Breast epithelium (tissue), 4 donors: ENCODE measurements at regions not wholly inside any gene's neighbourhood (a gene's known extent, or its start where the extent isn't known, plus 50 kb on each side); places are given as distances from the start of the nearest gene placed in this dataset.
"Not testable (repeated sequence)": the region's sequence is repeated elsewhere in the genome, so short reads cannot be mapped to it uniquely, and the experiment has no call there.

Experiments used
- DNase-seq, 2 donors: peaks; one replicate each; pipeline ENCODE4 v3.0.0-alpha.2; 2019; ENCODE audit warnings: low spot score in 2 of 2
- H3K27ac ChIP-seq, 2 donors: fragments of 200-600 bp; sonication (generic) in 1 of 2; one replicate each; pipeline ENCODE4 v1.5.1; 2016 to 2019; ENCODE audit warnings: mild to moderate bottlenecking in 1 of 2
- H3K27me3 ChIP-seq, 2 donors: fragments of 200-600 bp; sonication (generic) in 1 of 2; one replicate each; pipeline versions ENCODE4 v1.5.1 to v1.6.0; 2017 to 2019; ENCODE audit warnings: control low read depth in 1 of 2, mild to moderate bottlenecking in 1 of 2
- H3K36me3 ChIP-seq: fragments of 200-600 bp; one replicate; pipeline ENCODE4 v1.5.1; 2019
- H3K4me1 ChIP-seq, 2 donors: fragments of 200-600 bp; sonication (generic); one replicate each; pipeline ENCODE4 v1.5.1; 2016 to 2019; ENCODE audit warnings: control low read depth in 1 of 2
- H3K4me3 ChIP-seq, 3 donors: fragments of 200-600 bp; sonication (generic); 1 replicate in 2 of 3; 2 replicates in 1 of 3; pipeline ENCODE4 v1.5.1; 2016 to 2019; ENCODE audit warnings: mild to moderate bottlenecking in 3 of 3, moderate library complexity in 2 of 3
- H3K9me3 ChIP-seq, 2 donors: fragments of 200-600 bp; sonication (generic) in 1 of 2; one replicate each; pipeline ENCODE4 v1.5.1; 2016 to 2019; ENCODE audit warnings: control low read depth in 1 of 2
- CTCF ChIP-seq, 3 donors: fragments of 450-650 bp; IDR thresholded peaks; one replicate each; pipeline ENCODE4 v1.5.1; 2016 to 2017; ENCODE audit warnings: antibody characterized with exemption in 3 of 3, mild to moderate bottlenecking in 3 of 3, moderate library complexity in 3 of 3
- POLR2A ChIP-seq: fragments of 450-650 bp; IDR thresholded peaks from one replicate; pipeline ENCODE4 v1.6.1; 2016; ENCODE audit warnings: antibody characterized with exemption, mild to moderate bottlenecking, moderate library complexity
- POLR2AphosphoS5 ChIP-seq, 3 donors: sonication (generic); formaldehyde crosslinking; IDR thresholded peaks; one replicate each; pipeline ENCODE4 v1.6.1; 2017; ENCODE audit warnings: antibody characterized with exemption in 3 of 3
- intact Hi-C: fragments of 100-400 bp; cut with DNase I; formaldehyde crosslinking; loops from one replicate; pipeline ENCODE4 v1.15.1; 2023; ENCODE audit warnings: low total_unique reads

DNA sequence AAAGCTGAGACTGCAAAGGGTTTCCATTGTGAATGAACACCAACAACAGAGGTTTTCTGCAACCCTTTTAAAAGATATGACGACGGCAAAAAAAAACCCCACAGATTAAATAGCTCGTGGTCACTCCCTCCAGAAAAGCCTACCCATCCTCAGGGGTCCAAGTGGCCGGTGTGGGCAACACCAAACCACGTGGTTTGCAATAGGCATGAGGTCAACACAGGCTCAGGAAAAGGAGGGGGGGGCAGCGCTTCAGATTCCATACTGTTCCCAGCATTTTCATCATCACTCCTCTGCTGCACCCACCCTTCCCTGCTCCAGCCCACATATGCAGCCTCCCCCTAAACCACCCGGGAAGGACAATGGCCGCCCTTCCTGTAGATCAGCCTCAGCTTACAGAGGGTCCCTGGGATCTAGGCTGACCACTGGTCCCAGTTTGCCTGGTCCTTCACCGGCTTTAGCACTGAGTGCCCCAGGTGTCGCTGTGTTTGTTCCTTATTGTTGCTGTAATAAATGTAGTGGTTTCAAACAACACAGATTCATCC, 122.8 kb upstream of the PHACTR3 start:
- intact Hi-C loops = no loop called here
- no peak overlapping the region for H3K27ac ChIP-seq
- no peaks in the 10 kb centered on the region for H3K9me3 ChIP-seq
- H3K4me1 ChIP-seq = no peaks in the 10 kb centered on the region
- DNase-seq = no peak
- no peaks in the 10 kb centered on the region for H3K27me3 ChIP-seq
- H3K4me3 ChIP-seq = no peak overlapping the region
- no peak for TF ChIP-seq CTCF (IDR thresholded peaks at IDR 0.05)
- TF ChIP-seq POLR2AphosphoS5 (IDR thresholded peaks at IDR 0.05) = no peak
- TF ChIP-seq POLR2A = no peak
- H3K36me3 ChIP-seq = no peaks in the 10 kb centered on the region

- no peak overlapping the region for H3K27ac ChIP-seq
- no peaks in the 10 kb centered on the region for H3K36me3 ChIP-seq
- H3K4me1 ChIP-seq = no peaks in the 10 kb centered on the region
- H3K27me3 ChIP-seq = no peaks in the 10 kb centered on the region
- TF ChIP-seq POLR2AphosphoS5 (IDR thresholded peaks at IDR 0.05) (no peak), POLR2A (no peak), CTCF (IDR thresholded peaks at IDR 0.05) (no peak)
- H3K4me3 ChIP-seq = no peak overlapping the region
- no peaks in the 10 kb centered on the region for H3K9me3 ChIP-seq
- DNase-seq = no peak
- intact Hi-C loops = no loop called here
Measured at GRCh38 chr20:59482351-59483187, 121.8 kb upstream of the PHACTR3 start.

DNA sequence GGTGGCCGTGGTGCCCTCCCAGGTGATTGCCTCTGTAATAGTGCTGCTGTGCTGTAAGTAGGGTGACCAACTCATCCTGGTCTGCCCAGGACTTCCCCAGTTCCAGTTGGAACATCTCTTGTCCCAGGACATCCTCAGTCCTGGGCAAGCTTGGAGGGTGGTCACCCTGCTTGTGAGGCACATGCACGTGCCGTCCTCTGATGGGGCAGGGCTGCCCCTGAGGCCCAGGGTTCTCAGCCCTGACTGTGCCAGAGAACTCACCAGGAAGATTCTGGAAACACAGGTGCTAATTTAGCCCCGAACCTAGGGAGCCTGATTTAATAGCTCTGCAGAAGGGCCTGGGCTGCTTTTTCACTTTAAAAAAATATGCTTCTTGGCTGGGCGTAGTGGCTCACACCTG, 120.9 kb upstream of the PHACTR3 start:
- no peak for TF ChIP-seq POLR2A
- no peak for TF ChIP-seq CTCF (IDR thresholded peaks at IDR 0.05)
- TF ChIP-seq POLR2AphosphoS5 (IDR thresholded peaks at IDR 0.05) = no peak
- DNase-seq = no peak
- no peaks in the 10 kb centered on the region for H3K4me1 ChIP-seq
- H3K36me3 ChIP-seq = no peaks in the 10 kb centered on the region
- H3K4me3 ChIP-seq = no peak overlapping the region
- H3K27me3 ChIP-seq = peaks cover 0 to under 1% of the 10 kb centered on the region in 2 donors
- no peaks in the 10 kb centered on the region for H3K9me3 ChIP-seq
- intact Hi-C loops = no loop called here
- H3K27ac ChIP-seq = no peak overlapping the region

- peaks cover 0 to 4% of the 10 kb centered on the region in 2 donors for H3K27me3 ChIP-seq
- no peak overlapping the region for H3K4me3 ChIP-seq
- no peaks in the 10 kb centered on the region for H3K36me3 ChIP-seq
- intact Hi-C loops = no loop called here
- H3K9me3 ChIP-seq = no peaks in the 10 kb centered on the region
- TF ChIP-seq CTCF (IDR thresholded peaks at IDR 0.05) = no peak
- H3K4me1 ChIP-seq = no peaks in the 10 kb centered on the region
- DNase-seq = no peak
- no peak overlapping the region for H3K27ac ChIP-seq
Measured at GRCh38 chr20:59484228-59484627, 120.1 kb upstream of the PHACTR3 start.

DNA sequence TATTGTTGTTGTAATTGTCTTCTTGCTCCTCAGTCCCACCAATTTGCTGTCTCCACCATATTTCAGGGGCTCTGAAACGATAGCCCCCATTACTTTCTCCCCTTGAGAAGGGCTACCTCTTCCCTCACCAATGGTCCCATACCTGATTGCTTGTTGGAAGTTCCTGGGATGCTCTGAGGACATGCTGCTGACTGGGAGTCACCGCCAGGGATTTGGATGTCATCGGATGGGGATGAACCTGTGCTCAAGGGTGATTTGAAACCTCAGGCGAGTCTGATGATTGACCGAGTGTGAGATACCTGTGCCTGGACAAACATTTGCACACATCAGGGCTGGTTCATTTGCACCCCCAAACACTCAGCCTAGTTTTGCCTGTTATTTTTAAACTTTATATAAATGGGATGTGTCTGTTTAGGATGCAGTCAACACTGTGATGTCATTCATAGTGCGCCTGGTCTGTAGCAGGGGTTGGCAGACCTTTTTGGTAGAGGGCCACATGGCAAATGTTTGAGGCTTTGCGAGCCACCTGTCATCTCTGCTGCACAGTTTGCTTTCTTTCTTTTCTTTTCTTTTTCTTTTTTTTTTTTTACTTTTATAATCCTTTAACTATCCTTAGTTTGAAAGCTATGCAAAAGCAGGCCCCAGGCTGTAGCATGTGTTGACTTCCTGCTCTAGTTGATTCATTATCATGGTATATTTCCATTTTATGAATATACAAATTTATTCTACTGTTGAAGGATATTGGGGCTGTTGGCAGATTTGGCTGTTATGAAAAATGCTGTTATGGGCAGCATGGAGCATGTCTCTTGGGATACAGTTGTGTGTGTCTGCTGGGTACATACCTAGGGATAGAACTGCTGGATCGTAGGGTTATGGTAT, 118.5 kb upstream of the PHACTR3 start:
- Histone ChIP-seq H3K36me3 (no peaks in the 10 kb centered on the region), H3K4me3 (no peak overlapping the region), H3K4me1 (no peaks in the 10 kb centered on the region), H3K27ac (no peak overlapping the region), H3K9me3 (no peaks in the 10 kb centered on the region), H3K27me3 (peaks cover 0 to 4% of the 10 kb centered on the region in 2 donors)
- intact Hi-C loops = no loop called here
- TF ChIP-seq POLR2A (no peak), CTCF (IDR thresholded peaks at IDR 0.05) (no peak), POLR2AphosphoS5 (IDR thresholded peaks at IDR 0.05) (no peak)
- DNase-seq = no peak

DNA sequence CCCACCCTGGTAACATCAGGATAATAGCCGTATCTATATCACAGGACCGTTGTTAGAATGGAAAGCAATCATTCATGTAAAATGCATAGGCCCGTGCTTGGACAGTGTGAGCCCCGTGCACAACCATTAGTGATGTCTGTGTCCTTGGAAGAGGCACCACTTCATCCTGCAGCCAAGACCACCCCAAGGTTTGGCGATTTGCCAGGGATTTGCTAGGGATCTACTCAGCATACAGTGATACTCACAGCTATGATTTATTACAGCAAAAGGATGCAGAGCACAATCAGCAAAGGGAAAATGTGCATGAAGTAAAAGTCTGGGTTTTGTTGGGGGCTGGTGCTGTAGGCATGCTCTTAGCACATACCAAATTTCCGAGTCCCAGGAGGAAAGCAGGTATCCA, 115.9 kb upstream of the PHACTR3 start:
- intact Hi-C loops, H3K27ac ChIP-seq, H3K36me3 ChIP-seq, H3K9me3 ChIP-seq, H3K4me3 ChIP-seq, DNase-seq, H3K4me1 ChIP-seq: not testable (repeated sequence)
- peaks cover 0 to 12% of the 10 kb centered on the region in 2 donors for H3K27me3 ChIP-seq
